Stimulated activated CD4-positive, alpha-beta T cell treated with anti-CD3 and anti-CD28 coated beads, Interleukin-4, amount 100 ng/mL, for 1 hour (primary cell): ENCODE measurements at regions not wholly inside any gene's neighbourhood (a gene's known extent, or its start where the extent isn't known, plus 50 kb on each side); places are given as distances from the start of the nearest gene placed in this dataset.

ENCODE experiments used
- DNase-seq: peaks from one replicate; pipeline ENCODE4 v3.0.0-alpha.2; 2020

GRCh38 chr9:118215549-118215948 lies 511.3 kb downstream of the TLR4 start:
- DNase-seq = no peak

- no peak for DNase-seq
Observed at GRCh38 chr9:118222375-118222774, 518.2 kb downstream of the TLR4 start.

DNA sequence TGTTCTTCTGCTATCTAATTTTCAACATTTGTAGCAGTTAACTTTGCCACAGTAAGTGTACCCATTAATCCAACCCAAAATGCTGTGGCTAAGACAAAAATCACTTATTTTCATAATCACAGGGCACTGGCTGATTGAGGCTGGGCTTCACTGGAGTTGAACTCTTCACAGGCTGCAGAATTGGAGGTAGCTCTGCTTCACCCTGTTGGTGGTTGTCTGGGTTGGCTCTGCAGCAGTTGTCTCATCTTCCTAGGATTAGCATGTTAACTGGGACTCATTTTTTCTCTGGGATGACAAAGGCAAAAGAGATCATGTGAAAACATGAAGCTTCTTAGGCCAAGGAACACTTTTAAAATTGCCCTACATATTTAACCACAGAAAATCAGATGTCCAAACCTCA lies 518.9 kb downstream of the TLR4 start:
- DNase-seq = no peak

DNA sequence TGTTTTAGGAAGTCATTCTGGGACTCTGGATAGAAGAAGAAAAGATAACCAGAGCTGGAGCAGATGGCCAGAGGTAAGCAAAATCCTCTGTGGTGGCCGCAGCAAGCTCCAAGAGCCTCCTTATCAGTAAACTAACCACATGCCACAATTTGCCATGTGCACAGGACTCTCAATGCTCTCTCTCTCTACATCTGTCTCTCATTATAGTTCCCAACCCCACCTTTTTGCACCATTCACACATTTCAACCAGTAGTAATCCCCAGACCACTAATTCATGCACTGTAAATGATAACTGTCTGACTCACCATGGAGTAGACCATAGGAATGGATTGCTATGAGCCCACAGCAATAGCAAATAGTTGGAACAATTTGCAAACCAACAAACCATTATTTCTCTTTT lies 526.1 kb downstream of the TLR4 start:
- DNase-seq = no peak

DNA sequence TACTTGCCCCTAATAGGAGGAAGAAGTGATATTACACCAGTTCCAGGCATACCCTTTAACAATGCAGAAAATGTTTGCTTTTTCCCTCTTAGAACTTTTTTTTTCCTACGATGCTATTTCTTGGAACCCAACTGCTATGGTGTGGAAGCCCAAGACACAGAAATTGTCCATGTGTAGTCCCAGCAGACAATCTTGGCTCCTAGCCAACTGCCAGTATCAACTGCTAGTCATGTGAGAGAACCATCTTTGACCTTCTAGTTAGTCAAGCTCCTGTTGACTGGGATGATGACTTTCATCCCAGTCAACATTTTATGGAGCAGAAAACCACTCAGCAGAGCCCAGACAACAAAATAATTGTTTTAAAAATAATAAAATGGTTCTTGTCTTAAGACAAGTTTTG lies 532.4 kb downstream of the TLR4 start:
- DNase-seq = no peak

DNA sequence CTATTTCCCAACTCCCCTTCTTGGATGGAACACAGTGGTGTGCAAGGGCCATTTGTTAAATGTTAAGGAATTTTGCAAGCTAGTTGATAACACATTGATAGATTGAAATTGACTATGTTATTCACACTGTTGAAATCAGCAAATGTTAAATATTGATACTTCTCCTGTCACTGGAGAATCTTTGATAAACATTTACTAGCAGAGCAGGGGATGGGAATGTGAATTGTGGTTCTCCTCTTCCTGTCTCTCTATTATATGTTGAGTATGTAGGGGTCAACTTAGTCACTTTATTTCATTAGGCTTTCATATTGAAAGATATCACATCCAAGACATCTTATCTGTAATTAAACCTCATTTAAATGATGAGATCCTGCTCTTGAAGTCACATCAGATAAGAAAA lies 533.9 kb downstream of the TLR4 start:
- DNase-seq = no peak

GRCh38 chr9:118252027-118252426 lies 547.8 kb downstream of the TLR4 start:
- DNase-seq = no peak

GRCh38 chr9:118262191-118262590 lies 558.0 kb downstream of the TLR4 start:
- DNase-seq = no peak

DNA sequence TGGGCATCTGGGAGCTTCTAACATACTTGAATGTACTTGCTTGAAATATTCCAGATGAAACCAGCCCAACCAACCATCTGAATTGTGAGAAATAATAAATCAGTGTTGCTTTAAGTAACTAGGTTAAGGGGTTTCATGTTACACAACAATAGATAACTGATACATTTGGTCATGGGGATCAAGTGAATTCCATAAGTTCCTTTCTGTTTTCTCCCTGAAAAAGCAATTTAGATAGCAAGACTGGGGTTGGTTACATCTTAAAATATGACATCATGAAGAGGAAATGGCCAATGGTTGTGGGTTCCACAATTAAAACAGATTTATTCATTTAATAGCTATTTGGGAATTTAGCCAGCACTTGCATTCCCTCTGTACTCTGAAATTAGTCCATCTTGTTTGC lies 559.7 kb downstream of the TLR4 start:
- no peak for DNase-seq

- DNase-seq = no peak
Observed at GRCh38 chr9:118268046-118268445, 563.8 kb downstream of the TLR4 start.

- no peak for DNase-seq
Observed at GRCh38 chr9:118269623-118270022, 565.4 kb downstream of the TLR4 start.

- DNase-seq = no peak
Observed at GRCh38 chr9:118271331-118271730, 567.1 kb downstream of the TLR4 start.

GRCh38 chr9:118271936-118272335 lies 567.7 kb downstream of the TLR4 start:
- no peak for DNase-seq

- DNase-seq = no peak
Observed at GRCh38 chr9:118273048-118273447, 568.8 kb downstream of the TLR4 start.

DNA sequence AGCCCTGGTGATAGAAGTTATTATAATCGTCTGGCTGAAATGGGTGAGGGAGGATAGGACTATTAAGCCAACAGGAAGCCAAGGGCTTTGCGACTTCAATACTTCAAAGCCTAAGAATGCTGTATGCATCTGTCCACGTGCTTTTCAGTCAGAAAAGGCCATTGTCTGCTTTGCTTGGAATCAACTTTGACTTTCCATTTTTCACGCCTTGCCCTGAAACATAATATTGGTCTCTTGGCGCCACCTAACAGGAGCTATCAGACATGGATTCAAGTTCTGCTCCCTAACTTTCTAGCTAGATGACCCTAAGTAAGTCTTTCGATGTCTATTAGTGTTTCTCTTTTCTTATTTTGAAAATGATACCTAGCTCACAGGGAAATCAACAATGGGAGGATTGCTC lies 572.6 kb downstream of the TLR4 start:
- no peak for DNase-seq

DNA sequence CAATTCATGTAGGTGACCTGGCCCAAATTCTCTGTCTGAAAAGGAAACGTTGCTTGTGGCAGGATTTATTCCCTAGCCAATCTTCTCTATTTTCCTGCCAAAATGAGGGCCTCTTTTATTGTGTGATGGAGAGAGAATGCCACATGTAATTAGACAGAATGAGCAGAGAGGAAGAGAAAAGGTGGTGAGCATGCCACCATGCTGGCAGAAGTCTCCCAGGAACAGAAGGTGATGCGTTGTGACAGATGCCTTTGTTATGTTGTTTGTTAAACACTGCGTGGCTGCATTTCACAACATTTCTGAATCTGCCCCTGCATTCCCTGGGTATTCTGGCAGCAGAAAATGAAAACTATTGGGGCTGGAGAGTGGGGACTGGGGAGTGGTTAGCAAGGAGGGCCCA lies 577.6 kb downstream of the TLR4 start:
- no peak for DNase-seq

DNA sequence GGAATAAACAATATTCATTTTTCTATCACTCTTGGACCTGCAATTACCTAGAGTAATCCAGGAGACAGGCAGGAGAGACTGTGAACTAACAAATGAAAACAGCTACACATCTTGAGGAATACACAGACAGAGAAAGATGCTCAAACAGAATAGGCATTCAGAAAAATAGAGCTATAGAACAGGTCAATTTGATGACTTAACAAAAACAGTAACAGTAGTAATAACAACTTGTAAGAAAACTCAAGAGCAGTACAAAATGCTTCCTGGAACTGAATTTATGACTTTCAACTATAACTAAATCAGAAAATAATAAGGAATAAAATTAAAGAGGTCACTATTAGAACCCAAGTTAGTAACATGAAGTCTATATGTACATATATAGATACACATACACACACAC lies 579.3 kb downstream of the TLR4 start:
- DNase-seq = no peak

GRCh38 chr9:118290116-118290515 lies 585.9 kb downstream of the TLR4 start:
- no peak for DNase-seq

- DNase-seq = no peak
Observed at GRCh38 chr9:118295413-118295812, 591.2 kb downstream of the TLR4 start.

DNA sequence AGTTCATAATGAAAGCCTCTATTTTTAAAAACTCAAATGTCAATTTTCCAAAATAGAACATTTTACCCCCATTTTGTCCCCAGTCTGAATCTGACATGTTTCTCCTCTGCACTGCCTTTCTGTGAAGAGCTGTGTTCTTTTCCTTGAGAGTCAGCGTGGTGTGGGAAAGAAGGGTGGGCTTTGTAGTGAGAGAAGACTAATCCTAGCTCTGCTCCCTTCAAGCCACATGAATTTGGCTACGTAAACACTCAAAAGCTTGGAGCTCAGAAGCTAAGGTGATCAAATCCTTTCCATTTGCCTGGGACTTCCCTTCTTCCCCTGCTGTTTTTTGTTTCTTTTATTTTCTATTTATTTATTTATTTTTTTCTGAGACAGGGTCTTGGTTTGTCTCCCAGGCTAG lies 598.5 kb downstream of the TLR4 start:
- DNase-seq = no peak

DNA sequence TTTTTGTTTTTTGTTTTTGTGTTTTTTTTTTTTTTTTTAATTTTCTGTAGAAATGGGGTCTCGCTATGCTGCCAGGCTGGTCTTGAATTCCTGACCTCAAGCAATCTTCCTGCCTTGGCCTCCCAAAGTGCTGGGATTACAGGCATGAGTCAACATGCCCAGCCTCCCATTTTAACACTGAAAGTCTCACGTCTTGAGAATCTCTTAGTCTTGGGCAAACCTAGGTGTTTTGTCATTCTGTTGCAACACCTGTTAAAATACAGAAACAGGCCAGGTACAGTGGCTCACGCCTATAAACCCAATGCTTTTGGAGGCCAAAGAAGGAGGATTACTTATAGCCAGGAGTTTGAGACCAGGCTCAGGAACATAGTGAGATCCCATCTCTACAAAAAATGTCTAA lies 599.0 kb downstream of the TLR4 start:
- no peak for DNase-seq

GRCh38 chr9:118305331-118305730 lies 601.1 kb downstream of the TLR4 start:
- no peak for DNase-seq

GRCh38 chr9:118306801-118307200 lies 602.6 kb downstream of the TLR4 start:
- DNase-seq = no peak

GRCh38 chr9:118313965-118314364 lies 609.8 kb downstream of the TLR4 start:
- DNase-seq = no peak

DNA sequence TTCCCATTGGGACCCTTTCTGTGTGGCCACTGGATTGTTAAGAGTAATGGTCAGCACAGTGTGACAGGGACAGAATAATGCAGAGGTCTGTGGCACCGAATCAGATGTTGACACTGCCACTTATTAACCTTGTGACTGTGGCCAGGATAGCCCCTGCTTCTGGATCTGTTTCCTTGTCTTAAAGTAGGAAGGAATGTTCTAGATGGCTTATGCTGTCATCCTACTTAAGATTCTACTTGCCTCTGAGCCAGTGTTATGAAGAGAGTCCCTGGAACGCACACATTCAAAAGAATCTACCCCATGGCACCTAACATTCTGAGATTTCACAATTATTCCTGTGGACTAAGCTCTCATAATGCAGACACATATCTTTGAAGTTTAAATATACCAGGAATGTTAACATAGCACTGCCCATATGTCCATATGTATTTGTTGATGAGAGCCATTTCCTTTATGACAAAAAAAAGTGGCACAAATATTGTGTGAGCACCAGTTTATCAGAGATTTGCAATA lies 612.7 kb downstream of the TLR4 start:
- DNase-seq = no peak
